Mesendoderm (in vitro differentiated cells): ENCODE measurements at regions not wholly inside any gene's neighbourhood (a gene's known extent, or its start where the extent isn't known, plus 50 kb on each side); places are given as distances from the start of the nearest gene placed in this dataset.
A peak's percentile ranks its signal among the peaks of the same experiment; 100 is the strongest.

ENCODE experiments used
- DNase-seq: peaks from one replicate; pipeline ENCODE4 v3.0.0; 2013
- H2AK5ac ChIP-seq: 2 replicates; pipeline ENCODE4 v1.6.1; 2013; ENCODE audit warnings: low read length, inconsistent platforms
- H2BK120ac ChIP-seq: 2 replicates; pipeline ENCODE4 v1.6.1; 2013; ENCODE audit warnings: low read depth, mild to moderate bottlenecking, low read length, moderate library complexity, mixed read lengths
- H2BK15ac ChIP-seq: replicated peaks from 2 replicates; pipeline ENCODE4 v1.6.1; 2013; ENCODE audit warnings: low read depth, mild to moderate bottlenecking, moderate library complexity
- H2BK5ac ChIP-seq: 2 replicates; pipeline ENCODE4 v1.6.1; 2013; ENCODE audit warnings: low read length, inconsistent platforms
- H3K18ac ChIP-seq: 2 replicates; pipeline ENCODE4 v1.6.1; 2013; ENCODE audit warnings: mild to moderate bottlenecking, low read length, mixed read lengths
- H3K23ac ChIP-seq: one replicate; pipeline ENCODE4 v1.6.1; 2013; ENCODE audit warnings: low read length
- H3K27ac ChIP-seq: 2 replicates; pipeline ENCODE4 v1.5.1; 2013; ENCODE audit warnings: low read depth, mild to moderate bottlenecking, inconsistent platforms, low read length, moderate library complexity
- H3K27me3 ChIP-seq: 2 replicates; pipeline ENCODE4 v1.6.1; 2013; ENCODE audit warnings: low read length, control low read depth, mild to moderate bottlenecking, inconsistent platforms; ENCODE audit not compliant: insufficient read depth, poor library complexity
- H3K36me3 ChIP-seq: 2 replicates; pipeline ENCODE4 v1.6.1; 2013; ENCODE audit warnings: low read length, inconsistent platforms; ENCODE audit not compliant: control insufficient read depth, insufficient read depth
- H3K4ac ChIP-seq: one replicate; pipeline ENCODE4 v1.6.1; 2013; ENCODE audit warnings: low read depth, mild to moderate bottlenecking, low read length, moderate library complexity
- H3K4me1 ChIP-seq: 2 replicates; pipeline ENCODE4 v1.6.1; 2013; ENCODE audit warnings: low read depth, low read length, inconsistent platforms; ENCODE audit not compliant: control insufficient read depth
- H3K4me2 ChIP-seq: 2 replicates; pipeline ENCODE4 v1.6.1; 2013; ENCODE audit warnings: low read length
- H3K4me3 ChIP-seq: 2 replicates; pipeline ENCODE4 v1.5.1; 2013; ENCODE audit warnings: mild to moderate bottlenecking, low read length
- H3K56ac ChIP-seq: one replicate; pipeline ENCODE4 v1.6.1; 2013; ENCODE audit warnings: low read length
- H3K79me1 ChIP-seq: 2 replicates; pipeline ENCODE4 v1.6.1; 2013; ENCODE audit warnings: low read length, inconsistent platforms
- H3K79me2 ChIP-seq: 2 replicates; pipeline ENCODE4 v1.6.1; 2013; ENCODE audit warnings: mild to moderate bottlenecking, low read length; ENCODE audit not compliant: control insufficient read depth, insufficient read depth
- H3K9ac ChIP-seq: 2 replicates; pipeline ENCODE4 v1.6.1; 2013; ENCODE audit warnings: low read length, inconsistent platforms
- H4K5ac ChIP-seq: one replicate; pipeline ENCODE4 v1.6.1; 2013; ENCODE audit warnings: low read length
- H4K8ac ChIP-seq: one replicate; pipeline ENCODE4 v1.6.1; 2013; ENCODE audit warnings: low read depth, mild to moderate bottlenecking, control low read depth, low read length, moderate library complexity
- WGBS: extraction: QIAGEN DNeasy Blood & Tissue Kit; methylation state at CpG from one replicate; pipeline ENCODE4 v1.1.7; 2013; ENCODE audit warnings: low lambda C conversion rate, missing lambda C conversion rate; ENCODE audit not compliant: insufficient coverage; ENCODE audit errors: extremely low coverage; 5-methylcytosine and 5-hydroxymethylcytosine counted together

- no peaks in the 10 kb centered on the region for H3K79me1 ChIP-seq
- no peaks in the 10 kb centered on the region for H3K79me2 ChIP-seq
- no peak overlapping the region for H2BK5ac ChIP-seq
- no peak overlapping the region for H3K9ac ChIP-seq
- no CpG with 5 or more reads among the region's 6 CpGs for WGBS
- H2BK15ac ChIP-seq, result no peak overlapping the region
- no peak overlapping the region for H3K4ac ChIP-seq
- no peak overlapping the region for H3K4me3 ChIP-seq
- H4K5ac ChIP-seq, result no peak overlapping the region
- no peak overlapping the region for H3K4me2 ChIP-seq
- H3K27me3 ChIP-seq, result peaks cover 2% of the 10 kb centered on the region
- H3K56ac ChIP-seq, result no peak overlapping the region
- H3K23ac ChIP-seq, result no peak overlapping the region
- no peak overlapping the region for H2AK5ac ChIP-seq
- no peak overlapping the region for H3K27ac ChIP-seq
- H3K36me3 ChIP-seq, result no peaks in the 10 kb centered on the region
- peaks cover 2% of the 10 kb centered on the region for H3K4me1 ChIP-seq
- H2BK120ac ChIP-seq, result no peak overlapping the region
- H3K18ac ChIP-seq, result no peak overlapping the region
- no peak overlapping the region for H4K8ac ChIP-seq
- peak; percentile 49 for DNase-seq
These were observed 130.9 kb upstream of the HSD17B12 start for GRCh38 chr11:43549624-43550023.

GRCh38 chr11:43550714-43551113 lies 129.8 kb upstream of the HSD17B12 start:
- Histone ChIP-seq H3K79me1 (no peaks in the 10 kb centered on the region), H2AK5ac (no peak overlapping the region), H2BK5ac (no peak overlapping the region), H3K27ac (no peak overlapping the region), H3K23ac (no peak overlapping the region), H2BK120ac (no peak overlapping the region), H3K4me3 (no peak overlapping the region), H4K5ac (no peak overlapping the region), H2BK15ac (no peak overlapping the region), H3K9ac (no peak overlapping the region), H3K18ac (no peak overlapping the region), H3K56ac (no peak overlapping the region), H3K4me2 (no peak overlapping the region), H3K4me1 (peaks cover 2% of the 10 kb centered on the region), H3K27me3 (peaks cover 2% of the 10 kb centered on the region), H3K79me2 (no peaks in the 10 kb centered on the region), H3K36me3 (no peaks in the 10 kb centered on the region), H3K4ac (no peak overlapping the region), H4K8ac (no peak overlapping the region)
- DNase-seq, result no peak
- no CpG with 5 or more reads among the region's 4 CpGs for WGBS

GRCh38 chr11:43554148-43554473 lies 126.4 kb upstream of the HSD17B12 start:
- Histone ChIP-seq H3K27me3 (peaks cover 8% of the 10 kb centered on the region), H3K4me1 (peaks cover 8% of the 10 kb centered on the region), H3K4me2 (no peak overlapping the region), H3K36me3 (no peaks in the 10 kb centered on the region), H2BK5ac (no peak overlapping the region), H3K4ac (no peak overlapping the region), H3K4me3 (no peak overlapping the region), H2BK120ac (no peak overlapping the region), H3K18ac (no peak overlapping the region), H3K56ac (no peak overlapping the region), H3K79me2 (no peaks in the 10 kb centered on the region), H3K23ac (no peak overlapping the region), H4K5ac (no peak overlapping the region), H2BK15ac (no peak overlapping the region), H3K9ac (no peak overlapping the region), H4K8ac (no peak overlapping the region), H3K27ac (no peak overlapping the region), H2AK5ac (no peak overlapping the region), H3K79me1 (no peaks in the 10 kb centered on the region)
- no CpG with 5 or more reads among the region's 6 CpGs for WGBS
- no peak for DNase-seq

GRCh38 chr11:43555186-43555585 lies 125.4 kb upstream of the HSD17B12 start:
- H3K27ac ChIP-seq, result no peak overlapping the region
- no peak overlapping the region for H2BK5ac ChIP-seq
- no peak overlapping the region for H3K4me3 ChIP-seq
- H3K79me2 ChIP-seq, result no peaks in the 10 kb centered on the region
- H3K4ac ChIP-seq, result no peak overlapping the region
- DNase-seq, result no peak
- no peak overlapping the region for H2BK120ac ChIP-seq
- peaks cover 6% of the 10 kb centered on the region for H3K4me1 ChIP-seq
- H3K56ac ChIP-seq, result no peak overlapping the region
- H3K27me3 ChIP-seq, result peaks cover 8% of the 10 kb centered on the region
- no peaks in the 10 kb centered on the region for H3K36me3 ChIP-seq
- no peak overlapping the region for H4K8ac ChIP-seq
- no CpG with 5 or more reads among the region's 3 CpGs for WGBS
- H3K9ac ChIP-seq, result no peak overlapping the region
- H2AK5ac ChIP-seq, result no peak overlapping the region
- no peak overlapping the region for H4K5ac ChIP-seq
- no peak overlapping the region for H3K23ac ChIP-seq
- H3K4me2 ChIP-seq, result no peak overlapping the region
- no peaks in the 10 kb centered on the region for H3K79me1 ChIP-seq
- H3K18ac ChIP-seq, result no peak overlapping the region
- no peak overlapping the region for H2BK15ac ChIP-seq

GRCh38 chr11:43555816-43556611 lies 124.5 kb upstream of the HSD17B12 start:
- Histone ChIP-seq H3K79me2 (no peaks in the 10 kb centered on the region), H2BK120ac (no peak overlapping the region), H3K23ac (no peak overlapping the region), H3K56ac (no peak overlapping the region), H3K9ac (no peak overlapping the region), H4K5ac (no peak overlapping the region), H3K4ac (no peak overlapping the region), H3K27ac (no peak overlapping the region), H2BK5ac (no peak overlapping the region), H4K8ac (no peak overlapping the region), H2AK5ac (no peak overlapping the region), H3K27me3 (peaks cover 8% of the 10 kb centered on the region), H3K18ac (no peak overlapping the region), H3K79me1 (no peaks in the 10 kb centered on the region), H3K4me3 (no peak overlapping the region), H3K36me3 (no peaks in the 10 kb centered on the region), H3K4me2 (no peak overlapping the region), H3K4me1 (peaks cover 6% of the 10 kb centered on the region), H2BK15ac (no peak overlapping the region)
- DNase-seq, result no peak
- WGBS, result no CpG with 5 or more reads among the region's 14 CpGs
